ENCODE measurements at regions not wholly inside any gene's neighbourhood (a gene's known extent, or its start where the extent isn't known, plus 50 kb on each side); places are given as distances from the start of the nearest gene placed in this dataset.

GRCh38 chr1:96357141-96357765 lies 364.3 kb upstream of the PTBP2 start:
- Mint-ChIP-seq H3K4me1 (peaks cover 5% of the 10 kb centered on the region), H3K27ac (no peak overlapping the region), H3K9me3 (no peaks in the 10 kb centered on the region), H3K36me3 (no peaks in the 10 kb centered on the region), H3K4me3 (no peak overlapping the region), H3K27me3 (peaks cover 3% of the 10 kb centered on the region)
- no peak for DNase-seq

DNA sequence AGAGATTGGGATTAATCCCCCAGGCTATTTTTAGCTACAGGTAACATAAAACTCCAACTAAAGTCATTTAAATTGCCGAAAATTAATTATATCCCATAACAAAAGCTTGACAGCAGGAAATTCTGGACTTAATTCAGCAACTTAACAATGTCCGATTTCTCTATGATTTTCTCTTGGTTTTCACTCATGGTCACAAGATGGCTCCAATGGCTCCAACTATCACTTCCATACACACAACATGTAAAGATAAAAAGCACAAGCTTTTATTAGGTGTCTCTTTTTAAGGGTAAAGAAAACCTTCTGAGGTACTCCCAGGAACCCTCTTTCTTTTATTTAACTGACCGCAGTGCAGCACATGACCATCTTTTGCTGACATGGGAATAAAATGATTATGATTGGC lies 363.5 kb upstream of the PTBP2 start:
- Mint-ChIP-seq H3K27me3 (peaks cover 3% of the 10 kb centered on the region), H3K9me3 (peaks cover 3% of the 10 kb centered on the region), H3K4me1 (peaks cover 10% of the 10 kb centered on the region)

GRCh38 chr1:96360036-96360795 lies 361.4 kb upstream of the PTBP2 start:
- Mint-ChIP-seq H3K27me3 (no peaks in the 10 kb centered on the region), H3K36me3 (no peaks in the 10 kb centered on the region), H3K27ac (no peak overlapping the region), H3K4me1 (peaks cover 10% of the 10 kb centered on the region), H3K4me3 (no peak overlapping the region), H3K9me3 (peaks cover 3% of the 10 kb centered on the region)
- no peak for DNase-seq

More for the DNA sequence above, 363.5 kb upstream of the PTBP2 start:
- Mint-ChIP-seq H3K27ac (no peak overlapping the region), H3K4me3 (no peak overlapping the region), H3K36me3 (no peaks in the 10 kb centered on the region)
- DNase-seq, result no peak

DNA sequence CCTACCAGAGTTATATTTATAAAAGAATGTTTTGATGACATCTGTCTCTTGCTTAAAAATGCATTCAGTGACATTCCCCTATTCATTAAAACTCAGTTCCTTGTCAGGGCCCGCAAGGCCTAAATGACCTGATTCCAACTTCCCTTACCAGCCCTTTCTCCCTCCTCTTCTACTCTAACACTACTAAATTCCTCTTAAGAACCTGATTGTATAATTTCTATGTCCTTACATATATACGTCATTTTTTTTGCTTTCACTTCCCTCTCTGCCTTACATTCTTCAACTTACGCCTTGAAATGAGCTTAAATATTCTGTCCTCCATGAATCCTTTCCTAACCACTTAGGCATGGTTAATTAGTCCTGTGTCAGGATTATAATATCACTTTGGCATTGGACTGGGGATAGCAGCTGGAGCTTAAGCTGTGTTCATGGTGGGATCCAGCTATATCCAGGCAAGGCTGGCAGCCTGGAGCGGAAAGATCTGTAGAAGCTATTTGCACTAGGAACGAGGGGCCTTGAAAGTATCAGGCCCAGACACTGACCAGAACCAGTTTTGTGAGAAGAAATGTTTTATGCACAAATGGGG lies 360.2 kb upstream of the PTBP2 start:
- Mint-ChIP-seq H3K27me3 (no peaks in the 10 kb centered on the region), H3K4me3 (no peak overlapping the region), H3K27ac (no peak overlapping the region), H3K36me3 (no peaks in the 10 kb centered on the region), H3K4me1 (peaks cover 10% of the 10 kb centered on the region), H3K9me3 (peaks cover 3% of the 10 kb centered on the region)
- DNase-seq, result no peak

GRCh38 chr1:96361961-96362360 lies 359.6 kb upstream of the PTBP2 start:
- H3K36me3 Mint-ChIP-seq, result no peaks in the 10 kb centered on the region
- H3K27ac Mint-ChIP-seq, result no peak overlapping the region
- peaks cover 10% of the 10 kb centered on the region for H3K4me1 Mint-ChIP-seq
- no peak for DNase-seq
- H3K4me3 Mint-ChIP-seq, result no peak overlapping the region
- H3K9me3 Mint-ChIP-seq, result peaks cover 3% of the 10 kb centered on the region
- H3K27me3 Mint-ChIP-seq, result no peaks in the 10 kb centered on the region

DNA sequence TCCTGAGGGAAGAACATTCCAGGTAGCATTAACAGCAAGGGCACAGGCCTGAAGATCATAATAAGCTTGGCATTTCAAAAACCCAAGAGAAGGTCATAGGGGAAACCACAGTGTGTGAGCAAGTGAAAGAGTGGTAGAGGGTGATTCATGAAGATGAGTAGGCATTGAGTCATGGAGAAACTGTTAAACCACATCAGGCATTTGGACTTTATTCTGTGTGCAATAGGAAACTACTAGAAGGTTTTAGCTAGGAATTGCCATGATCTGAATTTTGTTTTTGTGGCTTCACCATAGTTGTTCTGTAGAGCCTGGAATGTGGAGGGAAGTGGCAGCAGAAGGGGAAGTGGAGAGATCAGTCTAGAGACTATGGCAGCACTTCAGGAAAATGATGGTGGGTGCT lies 359.0 kb upstream of the PTBP2 start:
- Mint-ChIP-seq H3K27me3 (no peaks in the 10 kb centered on the region), H3K4me3 (no peak overlapping the region), H3K36me3 (no peaks in the 10 kb centered on the region), H3K9me3 (peaks cover 3% of the 10 kb centered on the region), H3K27ac (peak overlapping the region; percentile 6), H3K4me1 (peaks cover 10% of the 10 kb centered on the region)
- DNase-seq, result peak; percentile 8

DNA sequence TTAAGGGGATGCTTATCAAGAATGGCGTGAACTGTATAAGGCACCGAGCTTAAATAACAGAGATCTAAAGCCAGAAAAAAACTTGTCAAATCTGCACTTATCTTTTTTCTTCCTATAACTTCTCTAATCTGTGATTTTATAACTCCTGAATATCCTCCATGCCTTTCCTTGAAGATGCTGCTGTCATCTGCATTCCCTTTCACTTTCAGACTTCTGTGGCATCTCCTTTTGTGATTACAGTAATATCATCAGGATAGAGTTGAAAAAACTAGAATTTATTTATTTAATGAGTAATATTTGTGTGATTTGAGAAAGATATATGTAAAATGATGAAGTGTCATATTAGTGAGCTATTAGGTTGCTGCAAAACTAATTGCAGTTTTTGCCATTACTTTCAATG lies 357.8 kb upstream of the PTBP2 start:
- no peaks in the 10 kb centered on the region for H3K27me3 Mint-ChIP-seq
- peaks cover 10% of the 10 kb centered on the region for H3K4me1 Mint-ChIP-seq
- H3K4me3 Mint-ChIP-seq, result no peak overlapping the region
- H3K9me3 Mint-ChIP-seq, result peaks cover 3% of the 10 kb centered on the region
- H3K36me3 Mint-ChIP-seq, result no peaks in the 10 kb centered on the region
- no peak overlapping the region for H3K27ac Mint-ChIP-seq
- no peak for DNase-seq

DNA sequence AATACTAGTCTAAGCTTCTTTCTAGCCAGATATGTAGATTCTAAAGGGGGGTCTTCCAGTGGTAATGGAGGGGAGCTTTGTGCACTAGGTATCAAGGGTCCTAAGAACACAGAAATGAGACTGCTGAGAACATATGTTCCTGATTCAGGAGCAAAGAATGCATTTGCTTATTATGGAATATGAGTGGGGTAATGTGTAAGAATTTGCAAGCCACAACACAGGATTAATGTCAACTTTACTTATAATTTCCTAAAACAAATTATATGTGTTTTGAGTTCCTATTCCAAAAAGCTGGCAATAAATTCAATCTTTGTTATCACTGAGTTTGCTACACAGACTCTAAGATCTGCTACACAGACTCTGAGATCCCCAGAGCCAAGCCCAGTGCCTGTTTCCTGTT lies 357.0 kb upstream of the PTBP2 start:
- no peak overlapping the region for H3K27ac Mint-ChIP-seq
- H3K9me3 Mint-ChIP-seq, result peaks cover 3% of the 10 kb centered on the region
- H3K4me1 Mint-ChIP-seq, result peaks cover 10% of the 10 kb centered on the region
- DNase-seq, result no peak
- no peaks in the 10 kb centered on the region for H3K36me3 Mint-ChIP-seq
- H3K27me3 Mint-ChIP-seq, result no peaks in the 10 kb centered on the region
- H3K4me3 Mint-ChIP-seq, result no peak overlapping the region

DNA sequence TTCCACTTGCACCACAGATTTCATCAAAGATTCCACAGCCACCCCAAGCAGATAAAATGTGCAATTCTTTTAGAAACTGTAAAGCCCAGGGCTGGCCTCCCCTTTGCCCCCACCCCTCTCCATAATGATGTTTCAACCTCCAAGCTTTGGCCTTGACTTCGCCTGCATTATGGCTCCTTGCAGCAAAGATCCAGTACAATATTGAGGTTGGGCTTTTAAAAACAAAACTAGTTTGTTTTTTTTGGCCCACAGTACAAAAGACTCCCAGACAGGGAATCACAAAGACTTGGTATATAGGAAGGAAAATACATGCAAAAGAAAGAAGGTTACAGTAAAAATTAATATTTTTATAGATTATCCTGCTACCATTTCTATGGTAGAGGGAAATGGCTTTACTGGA lies 356.5 kb upstream of the PTBP2 start:
- DNase-seq, result no peak
- H3K4me3 Mint-ChIP-seq, result no peak overlapping the region
- peaks cover 10% of the 10 kb centered on the region for H3K4me1 Mint-ChIP-seq
- no peaks in the 10 kb centered on the region for H3K36me3 Mint-ChIP-seq
- H3K9me3 Mint-ChIP-seq, result peaks cover 3% of the 10 kb centered on the region
- no peaks in the 10 kb centered on the region for H3K27me3 Mint-ChIP-seq
- no peak overlapping the region for H3K27ac Mint-ChIP-seq

GRCh38 chr1:96365596-96366390 lies 355.8 kb upstream of the PTBP2 start:
- peaks cover 10% of the 10 kb centered on the region for H3K4me1 Mint-ChIP-seq
- H3K4me3 Mint-ChIP-seq, result no peak overlapping the region
- no peaks in the 10 kb centered on the region for H3K36me3 Mint-ChIP-seq
- peaks cover 3% of the 10 kb centered on the region for H3K9me3 Mint-ChIP-seq
- no peak for DNase-seq
- no peak overlapping the region for H3K27ac Mint-ChIP-seq
- H3K27me3 Mint-ChIP-seq, result no peaks in the 10 kb centered on the region

DNA sequence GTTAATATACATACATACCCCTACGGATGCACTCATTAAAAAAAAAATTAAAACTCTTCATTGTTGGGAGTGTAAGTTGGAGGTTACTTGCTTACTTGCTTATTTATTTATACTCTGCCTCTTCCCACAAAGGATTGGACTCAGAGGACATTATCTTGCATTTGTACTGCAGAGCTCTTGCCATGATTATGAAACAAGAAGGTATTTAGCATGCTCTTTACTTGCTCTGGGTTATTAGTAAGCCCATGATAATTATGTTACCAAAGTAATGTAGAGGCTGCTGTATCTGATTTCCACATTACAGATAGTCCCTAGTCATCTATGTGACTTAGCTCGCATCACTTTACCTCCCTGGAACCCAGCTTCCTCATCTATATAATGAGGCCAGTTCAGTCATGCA lies 355.1 kb upstream of the PTBP2 start:
- Mint-ChIP-seq H3K4me1 (peaks cover 10% of the 10 kb centered on the region), H3K9me3 (peaks cover 3% of the 10 kb centered on the region), H3K27me3 (no peaks in the 10 kb centered on the region)

GRCh38 chr1:96367791-96368190 lies 353.8 kb upstream of the PTBP2 start:
- H3K4me1 Mint-ChIP-seq, result peaks cover 2% of the 10 kb centered on the region
- no peak overlapping the region for H3K27ac Mint-ChIP-seq
- no peaks in the 10 kb centered on the region for H3K27me3 Mint-ChIP-seq
- H3K4me3 Mint-ChIP-seq, result no peak overlapping the region
- peaks cover 2% of the 10 kb centered on the region for H3K9me3 Mint-ChIP-seq
- DNase-seq, result no peak
- H3K36me3 Mint-ChIP-seq, result no peaks in the 10 kb centered on the region

More for the DNA sequence above, 355.1 kb upstream of the PTBP2 start:
- no peak for DNase-seq
- H3K4me3 Mint-ChIP-seq, result no peak overlapping the region
- no peaks in the 10 kb centered on the region for H3K36me3 Mint-ChIP-seq
- H3K27ac Mint-ChIP-seq, result no peak overlapping the region

DNA sequence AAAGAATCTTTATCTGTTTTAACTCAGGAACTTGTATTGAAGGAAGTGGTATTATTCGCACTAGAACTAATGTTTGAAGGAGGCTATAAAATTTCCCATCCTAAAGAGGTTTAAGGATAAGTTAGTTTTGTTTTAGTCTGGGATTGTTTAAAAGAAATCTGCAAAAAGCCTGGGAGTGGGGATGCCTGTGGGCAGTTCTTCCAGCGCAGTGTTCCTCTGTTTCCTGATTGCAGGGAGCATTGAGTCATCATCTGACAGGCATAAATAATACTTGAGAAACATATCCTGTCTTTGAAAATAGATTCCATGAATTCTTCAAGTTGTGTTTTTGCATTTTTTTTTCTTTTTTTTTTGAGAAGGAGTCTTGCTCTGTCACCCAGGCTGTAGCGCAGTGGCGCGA lies 350.8 kb upstream of the PTBP2 start:
- Mint-ChIP-seq H3K4me3 (no peak overlapping the region), H3K27me3 (no peaks in the 10 kb centered on the region), H3K27ac (no peak overlapping the region), H3K4me1 (no peaks in the 10 kb centered on the region), H3K36me3 (no peaks in the 10 kb centered on the region), H3K9me3 (no peaks in the 10 kb centered on the region)
- no peak for DNase-seq

DNA sequence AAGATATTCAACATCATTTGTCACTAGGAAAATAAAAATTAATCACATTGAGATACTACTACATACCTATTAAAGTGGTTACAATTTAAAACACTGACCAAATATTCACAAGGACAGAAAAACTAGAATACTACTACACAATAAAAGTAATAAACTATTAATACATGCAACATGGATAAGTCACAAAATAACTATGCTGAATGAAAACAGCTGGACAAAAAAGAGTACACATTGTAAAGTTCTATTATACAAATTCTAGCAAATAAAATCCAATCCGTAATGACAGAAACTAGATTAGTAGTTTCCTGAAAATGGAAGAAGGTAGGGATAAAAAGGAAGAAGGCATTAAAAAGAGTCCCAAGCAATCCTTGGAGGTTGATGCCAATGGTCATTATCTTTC lies 348.7 kb upstream of the PTBP2 start:
- Mint-ChIP-seq H3K27ac (no peak overlapping the region), H3K36me3 (no peaks in the 10 kb centered on the region), H3K27me3 (no peaks in the 10 kb centered on the region), H3K9me3 (no peaks in the 10 kb centered on the region), H3K4me1 (no peaks in the 10 kb centered on the region), H3K4me3 (no peak overlapping the region)
- no peak for DNase-seq

DNA sequence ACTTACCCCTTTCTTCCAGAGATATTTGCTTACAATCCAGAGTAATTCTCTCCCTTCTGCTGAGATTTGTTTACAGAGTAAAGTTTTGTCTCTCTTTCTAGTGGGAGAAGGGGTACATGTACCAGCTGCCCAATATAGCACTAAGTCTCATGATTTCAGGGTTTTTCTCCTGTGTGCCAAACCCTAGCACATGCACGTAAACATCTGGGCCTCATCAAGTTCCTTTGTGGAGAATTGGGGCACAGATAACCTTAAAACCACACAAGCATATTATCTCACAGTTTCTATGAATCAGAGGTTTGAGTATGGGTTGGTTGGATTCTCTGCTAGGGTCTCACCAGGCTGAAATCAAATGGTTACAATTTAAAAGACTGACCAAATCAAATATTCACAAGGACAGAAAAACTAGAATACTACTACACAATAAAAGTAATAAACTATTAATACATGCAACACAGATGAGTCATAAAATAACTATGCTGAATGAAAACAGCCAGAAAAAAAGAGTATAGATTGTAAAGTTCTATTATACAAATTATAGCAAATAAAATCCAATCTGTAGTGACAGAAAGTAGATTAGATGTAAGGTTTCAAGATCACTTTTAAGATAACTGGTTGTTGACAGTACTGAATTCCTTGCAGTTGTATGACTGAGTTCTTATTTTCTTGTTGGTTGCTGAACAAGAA lies 347.4 kb upstream of the PTBP2 start:
- Mint-ChIP-seq H3K27ac (no peak overlapping the region), H3K4me1 (no peaks in the 10 kb centered on the region), H3K4me3 (no peak overlapping the region), H3K27me3 (no peaks in the 10 kb centered on the region), H3K36me3 (no peaks in the 10 kb centered on the region), H3K9me3 (no peaks in the 10 kb centered on the region)
- no peak for DNase-seq
